Cardiac fibroblast (primary cell): ENCODE measurements at regions not wholly inside any gene's neighbourhood (a gene's known extent, or its start where the extent isn't known, plus 50 kb on each side); places are given as distances from the start of the nearest gene placed in this dataset.

Experiments used
- DNase-seq, 2 donors: peaks; one replicate each; pipeline versions ENCODE4 v3.0.0 to v3.0.0-alpha.2; 2010; ENCODE audit warnings: low read depth in 2 of 2
- H3K4me3 ChIP-seq, 2 donors: replicated peaks in 1 of 2; 1 replicate in 1 of 2; 2 replicates in 1 of 2; pipeline ENCODE4 v1.5.1; 2011; ENCODE audit warnings: low read depth in 2 of 2, low read length in 2 of 2, mild to moderate bottlenecking in 2 of 2, moderate library complexity in 1 of 2
- CTCF ChIP-seq: IDR thresholded peaks from one replicate; pipeline ENCODE4 v1.5.1; 2011; ENCODE audit warnings: low read depth, mild to moderate bottlenecking, low read length, inconsistent platforms

- peak; percentile 98 for TF ChIP-seq CTCF
- no peak overlapping the region for H3K4me3 ChIP-seq
- DNase-seq = peak; percentile 88 to 89
Observed at GRCh38 chr9:113657765-113658544, 194.4 kb downstream of the RGS3 start.

GRCh38 chr9:113658545-113658895 is 195.0 kb downstream of the RGS3 start:
- H3K4me3 ChIP-seq = no peak overlapping the region
- DNase-seq = no peak
- TF ChIP-seq CTCF = no peak

GRCh38 chr9:113659039-113659438 is 195.5 kb downstream of the RGS3 start:
- no peak overlapping the region for H3K4me3 ChIP-seq
- no peak for DNase-seq
- TF ChIP-seq CTCF = no peak

- TF ChIP-seq CTCF = no peak
- no peak overlapping the region for H3K4me3 ChIP-seq
- DNase-seq = no peak
Observed at GRCh38 chr9:113659740-113660139, 196.2 kb downstream of the RGS3 start.

GRCh38 chr9:113660196-113660595 is 196.7 kb downstream of the RGS3 start:
- H3K4me3 ChIP-seq = no peak overlapping the region
- TF ChIP-seq CTCF = no peak
- DNase-seq = no peak

- no peak for DNase-seq
- TF ChIP-seq CTCF = no peak
- H3K4me3 ChIP-seq = no peak overlapping the region
Observed at GRCh38 chr9:113661074-113661473, 197.5 kb downstream of the RGS3 start.
